ENCODE measurements at regions not wholly inside any gene's neighbourhood (a gene's known extent, or its start where the extent isn't known, plus 50 kb on each side); places are given as distances from the start of the nearest gene placed in this dataset.

- TF ChIP-seq ZFX (IDR thresholded peaks at IDR 0.05) = no peak
- no peak for TF ChIP-seq CTCF (conservative IDR thresholded peaks at IDR 0.05)
These were observed 368.6 kb upstream of the CCDC196 start for GRCh38 chr14:66117600-66117999.
